Skeletal muscle tissue (tissue), 3 donors: ENCODE measurements at regions not wholly inside any gene's neighbourhood (a gene's known extent, or its start where the extent isn't known, plus 50 kb on each side); places are given as distances from the start of the nearest gene placed in this dataset.
A peak's percentile ranks its signal among the peaks of the same experiment; 100 is the strongest.

Experiments
- H3K27ac ChIP-seq: one replicate; pipeline ENCODE4 v1.7.0; 2013; ENCODE audit warnings: mild to moderate bottlenecking, low read depth, low read length, inconsistent platforms
- H3K27me3 ChIP-seq, 3 donors: one replicate each; pipeline ENCODE4 v1.7.0; 2013; ENCODE audit warnings: low read length in 3 of 3; ENCODE audit not compliant: control insufficient read depth in 3 of 3, insufficient read depth in 3 of 3
- H3K36me3 ChIP-seq, 3 donors: one replicate each; pipeline ENCODE4 v1.7.0; 2013; ENCODE audit warnings: low read length in 3 of 3; ENCODE audit not compliant: control insufficient read depth in 3 of 3, insufficient read depth in 3 of 3
- H3K4me1 ChIP-seq, 3 donors: one replicate each; pipeline ENCODE4 v1.7.0; 2013; ENCODE audit warnings: low read length in 3 of 3, mild to moderate bottlenecking in 3 of 3; ENCODE audit not compliant: control insufficient read depth in 3 of 3, insufficient read depth in 3 of 3
- H3K4me3 ChIP-seq, 3 donors: one replicate each; pipeline ENCODE4 v1.7.0; 2013; ENCODE audit warnings: low read length in 3 of 3
- H3K9ac ChIP-seq, 3 donors: one replicate each; pipeline ENCODE4 v1.7.0; 2013; ENCODE audit warnings: low read length in 3 of 3, mild to moderate bottlenecking in 3 of 3, moderate library complexity in 2 of 3, low read depth in 1 of 3
- H3K9me3 ChIP-seq, 3 donors: one replicate each; pipeline ENCODE4 v1.7.0; 2013; ENCODE audit warnings: low read length in 3 of 3; ENCODE audit not compliant: control insufficient read depth in 3 of 3
- donor health status: Osteomylitis.

DNA sequence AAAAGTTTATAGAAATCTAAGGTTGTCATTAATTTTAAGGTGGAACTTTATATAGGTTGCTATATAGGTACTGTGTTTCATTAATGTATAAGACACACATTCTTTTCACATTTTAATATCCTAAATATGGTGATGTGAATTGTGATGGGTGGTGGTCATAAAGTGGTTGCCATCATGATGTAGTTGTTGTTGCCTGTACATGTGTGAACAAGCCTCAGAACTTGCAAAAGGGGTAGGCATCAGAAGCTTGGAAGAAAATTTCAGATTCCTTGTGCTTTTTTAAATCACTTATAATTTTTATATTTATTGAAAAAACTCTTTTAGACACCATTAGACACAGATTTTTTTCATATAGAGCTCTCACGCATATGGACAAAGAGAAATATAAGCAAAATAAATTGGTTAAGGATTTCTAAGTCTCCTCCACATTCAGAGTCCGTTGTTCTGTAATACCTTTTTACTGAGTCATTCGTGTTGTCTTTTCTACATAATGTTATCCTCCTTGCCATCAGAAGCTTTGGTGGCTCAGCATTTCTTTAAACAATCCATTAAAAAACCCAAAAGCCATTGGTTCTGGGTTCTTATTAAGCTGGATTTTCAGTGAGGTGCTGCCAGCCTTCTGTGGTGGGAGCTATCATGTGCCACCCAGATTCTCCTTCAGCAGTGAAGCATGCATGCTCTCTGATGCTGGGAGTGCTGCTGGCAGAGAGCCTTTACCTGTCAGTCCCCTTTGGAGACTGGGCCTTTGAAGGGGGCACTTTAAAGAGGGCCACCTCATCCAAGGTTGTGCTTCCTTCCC lies 140.4 kb upstream of the GALNT15 start:
- Histone ChIP-seq H3K9me3 (no peaks in the 10 kb centered on the region), H3K36me3 (no peaks in the 10 kb centered on the region), H3K4me1 (no peaks in the 10 kb centered on the region), H3K4me3 (no peak overlapping the region), H3K9ac (no peak overlapping the region), H3K27me3 (no peaks in the 10 kb centered on the region), H3K27ac (no peak overlapping the region)

- no peak overlapping the region for H3K27ac ChIP-seq
Measured at GRCh38 chr3:16040991-16041390, 133.5 kb upstream of the GALNT15 start.

DNA sequence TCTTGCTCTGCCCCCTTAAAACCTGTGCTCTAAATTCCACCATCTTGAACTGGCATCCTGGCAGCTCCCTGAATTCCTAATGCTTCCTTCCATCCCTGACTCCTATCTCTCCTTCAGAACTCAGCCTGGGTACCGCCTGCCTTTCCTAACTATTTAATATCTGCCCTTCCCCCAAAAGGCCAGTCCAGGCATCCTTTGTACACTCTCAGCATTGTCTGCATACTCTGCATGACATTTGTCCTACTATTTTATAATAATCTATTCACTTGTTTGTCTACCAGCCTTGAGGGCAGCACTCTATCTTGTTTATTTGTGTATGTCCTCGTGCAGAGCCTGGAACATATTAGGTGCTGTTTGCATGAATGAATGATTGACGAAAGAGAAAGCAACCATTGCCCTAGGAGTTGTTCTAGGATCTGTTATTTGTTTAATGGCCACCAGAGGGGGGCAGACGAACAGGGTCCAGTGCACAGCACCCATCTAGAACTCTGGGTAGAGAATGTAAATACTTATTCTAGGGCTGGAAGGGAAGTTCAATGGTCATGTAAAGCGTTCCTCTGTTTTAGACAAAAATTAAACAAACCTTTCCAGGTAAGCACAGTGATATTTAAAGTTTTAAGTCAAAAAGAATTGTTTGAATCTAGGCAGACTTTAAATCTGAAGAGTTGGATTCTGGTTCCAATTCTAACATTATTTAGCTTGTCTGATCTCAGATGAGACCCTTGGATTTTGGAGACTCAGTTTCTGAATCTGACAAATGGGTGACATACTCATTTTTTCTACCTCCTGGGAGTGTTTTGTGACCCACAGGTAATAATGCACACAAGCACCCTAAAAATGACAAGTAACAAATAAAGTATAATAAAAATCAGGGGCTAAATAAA lies 125.8 kb upstream of the GALNT15 start:
- Histone ChIP-seq H3K27me3 (no peaks in the 10 kb centered on the region), H3K4me3 (peak overlapping the region; percentile 30 to 59 (median 49)), H3K4me1 (peaks cover 4 to 10% (median 5%) of the 10 kb centered on the region in 3 donors), H3K9ac (no peak overlapping the region), H3K9me3 (no peaks in the 10 kb centered on the region), H3K27ac (no peak overlapping the region), H3K36me3 (no peaks in the 10 kb centered on the region)

More at GRCh38 chr3:16040991-16041390, 133.5 kb upstream of the GALNT15 start:
- Histone ChIP-seq H3K9me3 (no peaks in the 10 kb centered on the region), H3K9ac (no peak overlapping the region), H3K4me1 (no peaks in the 10 kb centered on the region), H3K4me3 (no peak overlapping the region), H3K27me3 (no peaks in the 10 kb centered on the region), H3K36me3 (no peaks in the 10 kb centered on the region)

DNA sequence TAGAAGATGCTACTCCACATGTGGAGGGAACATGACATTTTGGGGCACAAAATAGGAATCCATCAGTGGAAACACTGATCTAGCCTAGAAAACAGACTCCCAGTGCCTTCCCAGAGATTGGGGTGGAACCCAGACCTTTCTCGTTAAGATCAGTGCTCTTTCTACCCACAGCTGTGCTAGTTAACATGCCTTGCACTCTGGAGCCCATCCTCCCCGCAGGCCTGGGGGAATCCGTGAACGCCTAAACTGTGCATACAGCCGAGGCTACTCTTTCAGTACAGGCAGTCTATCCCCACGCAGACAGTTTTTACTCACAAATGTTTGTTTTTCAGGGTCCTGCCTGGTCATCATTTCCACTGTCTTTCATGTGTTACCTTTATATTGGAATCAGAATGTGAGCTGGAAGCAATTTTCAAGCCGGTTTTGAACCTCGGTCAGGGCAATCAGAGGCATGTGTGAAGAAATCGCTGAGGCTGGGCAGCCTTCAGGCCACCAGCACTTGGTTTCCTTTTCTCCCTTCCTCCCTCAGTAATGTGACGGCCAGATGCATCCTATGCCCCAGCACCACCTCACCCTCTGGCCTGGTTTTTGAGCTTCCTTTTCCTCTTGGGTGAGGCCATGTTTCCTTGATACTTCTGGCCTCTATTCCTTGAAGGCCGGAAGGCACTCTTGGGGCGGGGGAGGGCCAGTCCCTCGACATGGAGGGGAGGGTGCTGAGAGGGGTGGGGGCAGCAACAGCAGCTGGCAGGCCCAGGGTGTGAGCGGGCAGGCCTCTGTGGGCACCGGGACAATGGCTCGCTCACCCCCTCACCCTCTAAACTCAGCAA lies 123.6 kb upstream of the GALNT15 start:
- H3K9ac ChIP-seq: no peak overlapping the region

GRCh38 chr3:16051691-16052090 lies 122.8 kb upstream of the GALNT15 start:
- no peaks in the 10 kb centered on the region for H3K36me3 ChIP-seq
- no peak overlapping the region for H3K4me3 ChIP-seq
- H3K9me3 ChIP-seq: no peaks in the 10 kb centered on the region
- H3K4me1 ChIP-seq: peaks cover 26 to 31% (median 28%) of the 10 kb centered on the region in 3 donors
- peak overlapping the region; percentile 64 for H3K27ac ChIP-seq
- H3K9ac ChIP-seq: no peak overlapping the region
- H3K27me3 ChIP-seq: no peaks in the 10 kb centered on the region

More for the DNA sequence above, 123.6 kb upstream of the GALNT15 start:
- Histone ChIP-seq H3K36me3 (no peaks in the 10 kb centered on the region), H3K9me3 (no peaks in the 10 kb centered on the region), H3K27me3 (no peaks in the 10 kb centered on the region), H3K4me1 (peaks cover 22 to 26% (median 22%) of the 10 kb centered on the region in 3 donors), H3K27ac (peak overlapping the region; percentile 64), H3K4me3 (no peak overlapping the region)

DNA sequence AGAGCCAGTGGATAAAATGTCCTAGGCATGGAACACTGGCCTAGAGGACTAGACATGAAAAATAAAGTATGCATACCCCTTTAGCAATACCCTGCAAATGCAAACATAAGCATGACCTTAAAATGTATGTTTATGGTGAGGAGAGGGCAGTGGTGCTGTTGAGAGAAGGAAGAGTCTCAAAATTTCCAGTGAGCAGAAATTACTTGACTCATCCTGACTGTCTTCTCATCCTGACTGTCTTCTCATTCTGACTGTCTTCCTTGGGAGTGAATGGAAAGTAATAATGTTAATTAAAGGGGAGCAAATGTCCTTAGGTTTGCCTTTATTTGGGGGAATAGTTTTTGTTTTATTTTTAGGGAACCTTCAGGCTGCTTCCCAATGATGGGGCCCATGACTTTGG lies 121.5 kb upstream of the GALNT15 start:
- no peak overlapping the region for H3K4me3 ChIP-seq
- H3K27me3 ChIP-seq: no peaks in the 10 kb centered on the region
- H3K27ac ChIP-seq: no peak overlapping the region
- H3K9ac ChIP-seq: no peak overlapping the region
- no peaks in the 10 kb centered on the region for H3K9me3 ChIP-seq
- H3K36me3 ChIP-seq: no peaks in the 10 kb centered on the region
- peaks cover 26 to 31% (median 28%) of the 10 kb centered on the region in 3 donors for H3K4me1 ChIP-seq

DNA sequence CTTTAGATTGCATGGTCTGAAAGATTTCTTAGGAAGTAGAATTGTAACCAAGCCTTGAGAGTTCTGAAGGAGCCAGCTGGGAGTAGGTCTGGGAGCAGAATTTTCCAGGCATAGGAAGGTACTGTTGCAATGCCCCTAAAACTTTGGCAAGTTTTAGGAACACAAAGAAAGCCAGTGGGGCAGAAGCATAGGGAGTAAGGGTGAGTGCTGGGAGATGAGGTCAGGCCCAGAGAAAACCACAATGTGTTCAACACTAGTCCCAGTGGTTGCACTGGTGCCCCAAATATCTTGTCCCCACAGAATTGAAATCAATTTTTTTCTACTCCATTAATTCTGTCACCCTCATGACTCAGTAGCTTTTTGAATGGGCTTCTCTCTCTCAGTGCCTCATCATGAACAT lies 120.7 kb upstream of the GALNT15 start:
- no peaks in the 10 kb centered on the region for H3K36me3 ChIP-seq
- H3K27ac ChIP-seq: peak overlapping the region; percentile 61
- H3K4me3 ChIP-seq: no peak overlapping the region
- no peaks in the 10 kb centered on the region for H3K27me3 ChIP-seq
- peaks cover 26 to 29% (median 29%) of the 10 kb centered on the region in 3 donors for H3K4me1 ChIP-seq
- H3K9ac ChIP-seq: no peak overlapping the region
- no peaks in the 10 kb centered on the region for H3K9me3 ChIP-seq

- H3K4me3 ChIP-seq: peak overlapping the region in 1 of 3 donors; percentile 7
- peak overlapping the region in 2 of 3 donors; percentile 47 for H3K9ac ChIP-seq
- no peaks in the 10 kb centered on the region for H3K9me3 ChIP-seq
- peaks cover 31 to 46% (median 41%) of the 10 kb centered on the region in 3 donors for H3K4me1 ChIP-seq
- H3K27me3 ChIP-seq: no peaks in the 10 kb centered on the region
- peak overlapping the region; percentile 61 for H3K27ac ChIP-seq
- no peaks in the 10 kb centered on the region for H3K36me3 ChIP-seq
Measured at GRCh38 chr3:16055606-16056211, 118.8 kb upstream of the GALNT15 start.

DNA sequence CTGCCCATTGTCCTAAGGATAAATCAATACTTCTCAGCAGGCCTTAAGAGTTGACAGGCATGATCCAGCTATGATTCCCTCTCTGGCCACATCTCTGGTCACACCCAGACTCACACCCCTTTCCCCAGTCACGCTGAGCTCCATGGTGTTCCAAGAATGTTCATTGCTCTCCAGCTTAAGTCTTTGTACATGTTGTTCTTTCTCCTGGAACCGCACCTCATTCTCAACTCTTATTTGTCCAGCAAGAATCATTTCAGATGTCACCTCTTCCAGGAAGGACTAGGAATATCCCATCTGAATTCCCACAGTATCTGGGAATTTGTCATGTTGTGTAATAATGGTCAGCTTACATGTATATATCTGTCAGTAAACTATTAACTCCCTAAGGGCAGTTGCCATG lies 118.3 kb upstream of the GALNT15 start:
- peak overlapping the region in 1 of 3 donors; percentile 47 for H3K9ac ChIP-seq
- no peaks in the 10 kb centered on the region for H3K9me3 ChIP-seq
- H3K27me3 ChIP-seq: no peaks in the 10 kb centered on the region
- no peak overlapping the region for H3K4me3 ChIP-seq
- H3K4me1 ChIP-seq: peaks cover 34 to 50% (median 46%) of the 10 kb centered on the region in 3 donors
- no peaks in the 10 kb centered on the region for H3K36me3 ChIP-seq
- peak overlapping the region; percentile 61 for H3K27ac ChIP-seq
